GM23248 (cell line): ENCODE measurements at regions not wholly inside any gene's neighbourhood (a gene's known extent, or its start where the extent isn't known, plus 50 kb on each side); places are given as distances from the start of the nearest gene placed in this dataset.

ENCODE experiments used
- EZH2 ChIP-seq: fragments of 200-600 bp; sonication (generic); IDR thresholded peaks from 2 replicates; pipeline ENCODE4 v1.6.1; 2018; ENCODE audit warnings: antibody characterized with exemption, mild to moderate bottlenecking; ENCODE audit not compliant: insufficient read depth, poor library complexity, severe bottlenecking
- EZH2phosphoT487 ChIP-seq: fragments of 200-600 bp; sonication (generic); IDR thresholded peaks from 2 replicates; pipeline ENCODE4 v1.6.1; 2018; ENCODE audit warnings: antibody characterized with exemption, moderate library complexity, mild to moderate bottlenecking, low read depth; ENCODE audit not compliant: insufficient read depth

DNA sequence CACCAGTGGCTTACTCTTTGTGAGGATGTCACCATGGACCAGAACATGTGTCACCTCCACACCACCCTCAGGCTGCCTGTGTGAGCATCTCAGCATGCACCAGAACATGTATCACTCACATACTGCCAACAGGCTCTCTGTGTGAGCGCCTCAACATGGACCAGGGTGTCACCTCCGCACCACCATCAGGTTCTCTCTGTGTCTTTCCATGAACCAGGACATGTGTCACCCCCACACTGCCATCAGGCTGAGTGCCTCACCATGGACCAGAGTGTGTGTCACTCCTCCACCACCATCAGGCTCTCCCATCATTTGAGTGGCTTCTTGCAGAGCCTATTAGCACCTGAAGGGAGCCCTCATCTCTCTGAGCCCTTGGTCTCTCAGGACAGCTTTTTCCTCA is 125.2 kb downstream of the ZNF648 start:
- TF ChIP-seq EZH2phosphoT487: no peak
- no peak for TF ChIP-seq EZH2
